Fibroblast of lung (primary cell): ENCODE measurements at regions not wholly inside any gene's neighbourhood (a gene's known extent, or its start where the extent isn't known, plus 50 kb on each side); places are given as distances from the start of the nearest gene placed in this dataset.

Experiments used
- DNase-seq, 2 donors: peaks; one replicate each; pipeline versions ENCODE4 v3.0.0 to v3.0.0-alpha.2; 2010; ENCODE audit warnings: low read depth in 2 of 2
- H2AFZ ChIP-seq: 2 replicates; pipeline ENCODE4 v1.5.1; 2012; ENCODE audit warnings: low read length, control low read depth, inconsistent platforms
- H3K27ac ChIP-seq: 2 replicates; pipeline ENCODE4 v1.5.1; 2011; ENCODE audit warnings: low read length, control low read depth; ENCODE audit not compliant: insufficient read depth
- H3K27me3 ChIP-seq: 2 replicates; pipeline ENCODE4 v1.5.1; 2011; ENCODE audit warnings: mild to moderate bottlenecking, low read length; ENCODE audit not compliant: control insufficient read depth, insufficient read depth
- H3K36me3 ChIP-seq: 2 replicates; pipeline ENCODE4 v1.5.1; 2011; ENCODE audit warnings: low read length; ENCODE audit not compliant: control insufficient read depth, insufficient read depth
- H3K4me1 ChIP-seq: 2 replicates; pipeline ENCODE4 v1.5.1; 2011; ENCODE audit warnings: low read length; ENCODE audit not compliant: control insufficient read depth, insufficient read depth; ENCODE audit errors: extremely low read depth
- H3K4me2 ChIP-seq: 2 replicates; pipeline ENCODE4 v1.5.1; 2011; ENCODE audit warnings: low read length, control low read depth; ENCODE audit not compliant: insufficient read depth; ENCODE audit errors: extremely low read depth
- H3K4me3 ChIP-seq, 4 experiments: fragments of 200-600 bp in 1 of 4; sonication (generic) in 1 of 4; replicated peaks in 1 of 4; 2 replicates each; pipeline ENCODE4 v1.5.1; 2011 to 2016; ENCODE audit warnings: low read length in 4 of 4, low read depth in 3 of 4, mild to moderate bottlenecking in 3 of 4, control low read depth in 2 of 4, inconsistent platforms in 1 of 4, mixed read lengths in 1 of 4; ENCODE audit not compliant: insufficient read depth in 1 of 4; ENCODE audit errors: control extremely low read depth in 1 of 4
- H3K79me2 ChIP-seq: 2 replicates; pipeline ENCODE4 v1.5.1; 2012; ENCODE audit warnings: mild to moderate bottlenecking, low read length, inconsistent platforms; ENCODE audit not compliant: control insufficient read depth, insufficient read depth
- H3K9ac ChIP-seq: 2 replicates; pipeline ENCODE4 v1.5.1; 2011; ENCODE audit warnings: mild to moderate bottlenecking, low read length, control low read depth; ENCODE audit not compliant: insufficient read depth
- H3K9me3 ChIP-seq: 2 replicates; pipeline ENCODE4 v1.5.1; 2012; ENCODE audit warnings: low read depth, low read length; ENCODE audit not compliant: control insufficient read depth, insufficient read depth
- H4K20me1 ChIP-seq: 2 replicates; pipeline ENCODE4 v1.5.1; 2011; ENCODE audit warnings: low read length; ENCODE audit not compliant: control insufficient read depth, insufficient read depth; ENCODE audit errors: extremely low read depth
- CTCF ChIP-seq, 2 donors: IDR thresholded peaks in 1 of 2; conservative IDR thresholded peaks in 1 of 2; 1 replicate in 1 of 2; 2 replicates in 1 of 2; pipeline ENCODE4 v1.5.1; 2011 to 2012; ENCODE audit warnings: low read length in 2 of 2, control low read depth in 1 of 2, inconsistent platforms in 1 of 2, low read depth in 1 of 2, mild to moderate bottlenecking in 1 of 2
- EZH2 ChIP-seq: IDR thresholded peaks from 2 replicates; pipeline ENCODE4 v1.5.1; 2012; ENCODE audit warnings: low read length, control low read depth, mild to moderate bottlenecking; ENCODE audit errors: missing control alignments

- H3K4me2 ChIP-seq, result no peak overlapping the region
- no peaks in the 10 kb centered on the region for H3K27me3 ChIP-seq
- no peak overlapping the region for H3K4me3 ChIP-seq
- H4K20me1 ChIP-seq, result no peaks in the 10 kb centered on the region
- no peak for DNase-seq
- H3K4me1 ChIP-seq, result no peaks in the 10 kb centered on the region
- no peak for TF ChIP-seq CTCF (conservative IDR thresholded peaks at IDR 0.05 in 1 of 2, IDR thresholded peaks at IDR 0.05 in 1 of 2; ENCODE audit: low read depth in 1 of 2, low read length in 2 of 2)
- TF ChIP-seq EZH2, result no peak
- no peaks in the 10 kb centered on the region for H3K79me2 ChIP-seq
- H3K36me3 ChIP-seq, result no peaks in the 10 kb centered on the region
- no peaks in the 10 kb centered on the region for H3K9me3 ChIP-seq
- H3K9ac ChIP-seq, result no peak overlapping the region
- H3K27ac ChIP-seq, result no peak overlapping the region
- H2AFZ ChIP-seq, result no peak overlapping the region
Observed at GRCh38 chr1:163570071-163570470, 248.3 kb downstream of the NUF2 start.

GRCh38 chr1:163571950-163572349, 250.2 kb downstream of the NUF2 start:
- TF ChIP-seq CTCF (conservative IDR thresholded peaks at IDR 0.05 in 1 of 2, IDR thresholded peaks at IDR 0.05 in 1 of 2; ENCODE audit: low read depth in 1 of 2, low read length in 2 of 2), result no peak
- TF ChIP-seq EZH2, result no peak
- Histone ChIP-seq H3K4me3 (no peak overlapping the region), H3K4me2 (no peak overlapping the region), H3K79me2 (no peaks in the 10 kb centered on the region), H3K27me3 (no peaks in the 10 kb centered on the region), H3K36me3 (no peaks in the 10 kb centered on the region), H3K27ac (no peak overlapping the region), H3K9ac (no peak overlapping the region), H4K20me1 (no peaks in the 10 kb centered on the region), H2AFZ (no peak overlapping the region), H3K4me1 (no peaks in the 10 kb centered on the region), H3K9me3 (no peaks in the 10 kb centered on the region)
- DNase-seq, result no peak

- no peak overlapping the region for H3K4me3 ChIP-seq
- H2AFZ ChIP-seq, result no peak overlapping the region
- H3K4me2 ChIP-seq, result no peak overlapping the region
- H4K20me1 ChIP-seq, result no peaks in the 10 kb centered on the region
- H3K9me3 ChIP-seq, result no peaks in the 10 kb centered on the region
- H3K36me3 ChIP-seq, result no peaks in the 10 kb centered on the region
- H3K9ac ChIP-seq, result no peak overlapping the region
- no peaks in the 10 kb centered on the region for H3K27me3 ChIP-seq
- no peaks in the 10 kb centered on the region for H3K79me2 ChIP-seq
- DNase-seq, result no peak
- H3K27ac ChIP-seq, result no peak overlapping the region
- H3K4me1 ChIP-seq, result no peaks in the 10 kb centered on the region
- no peak for TF ChIP-seq CTCF (conservative IDR thresholded peaks at IDR 0.05 in 1 of 2, IDR thresholded peaks at IDR 0.05 in 1 of 2; ENCODE audit: low read depth in 1 of 2, low read length in 2 of 2)
- no peak for TF ChIP-seq EZH2
Observed at GRCh38 chr1:163574119-163574518, 252.4 kb downstream of the NUF2 start.
